Right cardiac atrium (tissue), 5 donors: ENCODE measurements at regions not wholly inside any gene's neighbourhood (a gene's known extent, or its start where the extent isn't known, plus 50 kb on each side); places are given as distances from the start of the nearest gene placed in this dataset.
"Not testable (repeated sequence)": the region's sequence is repeated elsewhere in the genome, so short reads cannot be mapped to it uniquely, and the experiment has no call there.

Experiments used
- ATAC-seq, 2 donors: fragments of 200-7000 bp; cut with Tn5 transposase; one replicate each; pipeline versions ENCODE4 v1.8.0 to v1.9.1; 2020; ENCODE audit warnings: moderate library complexity in 2 of 2, mild to moderate bottlenecking in 1 of 2
- DNase-seq, 3 donors: peaks; one replicate each; pipeline ENCODE4 v3.0.0-alpha.2; 2020
- H3K27ac ChIP-seq: one replicate; pipeline ENCODE4 v1.5.1; 2013; ENCODE audit warnings: mild to moderate bottlenecking, low read length, control low read depth, moderate library complexity
- H3K27me3 ChIP-seq: one replicate; pipeline ENCODE4 v1.6.1; 2013; ENCODE audit not compliant: control insufficient read depth, insufficient read depth
- H3K4me1 ChIP-seq: one replicate; pipeline ENCODE4 v1.6.1; 2013; ENCODE audit warnings: low read length; ENCODE audit not compliant: control insufficient read depth, insufficient read depth
- H3K4me3 ChIP-seq: one replicate; pipeline ENCODE4 v1.5.1; 2013; ENCODE audit warnings: low read length, control low read depth
- H3K9me3 ChIP-seq: one replicate; pipeline ENCODE4 v1.6.1; 2013; ENCODE audit warnings: low read length; ENCODE audit not compliant: control insufficient read depth
- WGBS: extraction: QIAGEN DNeasy Blood & Tissue Kit; methylation state at CpG from one replicate; pipeline ENCODE4 v1.1.7; 2013; 5-methylcytosine and 5-hydroxymethylcytosine counted together
- intact Hi-C, 4 donors: fragments of 100-400 bp; cut with DNase I; formaldehyde crosslinking; loops; one replicate each; pipeline versions ENCODE4 v1.11.0 to v1.14.0; 2022 to 2023
- donor health status: healthy with polysubstance abuse.
- donor health status: DM: no; HTN: yes; CAD: no.
- donor health status: DM: no; HTN: no; CAD: no.
- donor health status: DM: no; HTN: yes; CAD: no; lungs with severe emphysema.
- donor health status: DM: yes; HTN: yes; CAD: no.

- H3K27ac ChIP-seq: no peak overlapping the region
- H3K4me3 ChIP-seq: no peak overlapping the region
- intact Hi-C loops: no loop called here
- ATAC-seq: no peak
- no peaks in the 10 kb centered on the region for H3K27me3 ChIP-seq
- H3K9me3 ChIP-seq: no peaks in the 10 kb centered on the region
- DNase-seq: no peak
- WGBS: 76% methylated on average over 3 of the region's 3 CpGs
- H3K4me1 ChIP-seq: no peaks in the 10 kb centered on the region
Measured at GRCh38 chr7:113504691-113505090, 386.3 kb upstream of the SMIM30 start.

- no peaks in the 10 kb centered on the region for H3K27me3 ChIP-seq
- H3K9me3 ChIP-seq: no peaks in the 10 kb centered on the region
- H3K4me1 ChIP-seq: no peaks in the 10 kb centered on the region
- no peak for DNase-seq
- no peak overlapping the region for H3K4me3 ChIP-seq
- intact Hi-C loops: no loop called here
- no peak overlapping the region for H3K27ac ChIP-seq
- no peak for ATAC-seq
Measured at GRCh38 chr7:113504142-113504541, 385.8 kb upstream of the SMIM30 start.

DNA sequence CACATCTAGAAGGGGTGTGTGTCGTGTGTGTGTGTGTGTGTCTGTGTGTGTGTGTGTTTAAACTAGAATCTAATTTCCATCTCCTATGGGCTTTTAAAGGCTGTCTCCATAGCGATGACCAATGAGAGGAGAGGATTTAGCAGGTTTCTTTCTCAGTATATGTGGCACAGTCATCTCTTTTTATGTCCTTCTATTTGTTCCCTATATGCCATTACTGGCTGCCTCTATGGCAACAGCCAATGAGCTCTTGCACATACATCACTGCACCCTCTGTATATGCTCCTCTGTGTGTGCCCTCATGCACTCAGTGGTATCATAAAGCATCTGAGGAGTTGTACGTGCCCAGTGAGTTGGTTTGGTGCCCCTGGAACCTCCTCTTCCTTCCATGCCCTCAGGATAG lies 378.2 kb upstream of the SMIM30 start:
- DNase-seq, ATAC-seq, H3K4me3 ChIP-seq, H3K27ac ChIP-seq, H3K27me3 ChIP-seq, H3K9me3 ChIP-seq, H3K4me1 ChIP-seq, intact Hi-C loops: not testable (repeated sequence)
- WGBS: 80% methylated on average over 2 of the region's 3 CpGs

DNA sequence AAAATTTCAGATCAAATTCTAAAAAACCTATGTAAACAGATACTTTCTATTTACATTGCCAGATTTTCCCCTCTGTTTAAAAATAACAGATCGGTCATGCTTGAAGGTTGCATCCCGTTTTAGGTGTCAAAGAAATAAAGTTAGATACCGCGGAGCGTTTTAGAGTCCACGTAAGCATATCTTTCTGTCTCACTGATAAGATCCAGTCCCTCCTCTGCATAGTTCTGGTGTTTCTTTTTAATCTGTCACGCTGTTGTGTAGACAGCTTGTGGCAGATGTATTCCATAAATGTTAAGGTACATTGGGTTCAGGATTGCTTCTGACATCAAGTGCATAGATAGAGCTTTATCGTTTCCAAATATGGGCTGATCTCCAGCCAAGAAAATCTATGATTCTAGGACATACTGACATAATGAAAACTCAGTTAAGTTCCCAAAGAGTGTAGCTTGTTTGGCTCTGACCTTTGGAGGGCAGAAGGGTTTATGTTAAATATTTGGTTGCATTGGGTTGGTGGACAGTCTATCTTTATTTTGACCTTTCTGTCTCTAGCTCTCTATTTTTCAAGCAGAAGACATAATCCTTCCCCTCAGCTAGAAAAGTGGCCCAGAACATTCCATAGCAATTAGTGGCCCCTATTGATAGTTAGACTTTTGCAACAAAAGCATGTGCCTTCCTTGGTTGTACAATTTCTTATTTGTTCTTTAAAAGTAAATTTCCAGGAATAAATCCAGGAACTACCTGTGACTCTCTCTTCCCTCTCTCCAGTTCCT lies 376.6 kb upstream of the SMIM30 start:
- intact Hi-C loops, DNase-seq, H3K27ac ChIP-seq, H3K4me3 ChIP-seq, H3K9me3 ChIP-seq, H3K27me3 ChIP-seq, H3K4me1 ChIP-seq: not testable (repeated sequence)
- WGBS: 25% methylated on average over 3 of the region's 8 CpGs
- peak; percentile 94 to 95 for ATAC-seq

DNA sequence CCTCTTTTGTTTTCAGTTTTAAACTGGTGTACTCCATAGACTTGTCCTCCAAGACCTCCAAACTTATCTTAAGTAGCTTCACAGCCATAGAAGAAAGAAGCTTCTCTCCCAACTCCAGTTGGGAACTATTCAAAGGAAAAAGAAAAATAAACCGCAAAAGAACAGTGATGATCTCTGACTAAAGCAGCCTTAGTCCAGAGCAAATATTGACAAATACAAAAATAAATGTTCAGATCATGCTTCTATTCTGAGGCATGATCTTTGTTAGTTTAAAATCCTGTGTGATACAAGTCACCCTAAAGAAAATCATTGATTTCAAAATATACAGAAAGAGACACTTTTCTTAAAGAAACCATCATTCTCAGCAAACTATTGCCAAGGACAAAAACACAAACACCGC lies 373.0 kb upstream of the SMIM30 start:
- intact Hi-C loops: no loop called here
- 90% methylated on average over 2 of the region's 2 CpGs for WGBS
- H3K4me3 ChIP-seq: no peak overlapping the region

GRCh38 chr7:113487925-113488731 lies 369.8 kb upstream of the SMIM30 start:
- ATAC-seq: peak in 1 of 2 donors; percentile 16
- intact Hi-C loops: no loop called here

More for the DNA sequence above, 373.0 kb upstream of the SMIM30 start:
- no peaks in the 10 kb centered on the region for H3K4me1 ChIP-seq
- H3K27me3 ChIP-seq: no peaks in the 10 kb centered on the region
- H3K27ac ChIP-seq: no peak overlapping the region
- DNase-seq: no peak
- no peaks in the 10 kb centered on the region for H3K9me3 ChIP-seq
- ATAC-seq: no peak

DNA sequence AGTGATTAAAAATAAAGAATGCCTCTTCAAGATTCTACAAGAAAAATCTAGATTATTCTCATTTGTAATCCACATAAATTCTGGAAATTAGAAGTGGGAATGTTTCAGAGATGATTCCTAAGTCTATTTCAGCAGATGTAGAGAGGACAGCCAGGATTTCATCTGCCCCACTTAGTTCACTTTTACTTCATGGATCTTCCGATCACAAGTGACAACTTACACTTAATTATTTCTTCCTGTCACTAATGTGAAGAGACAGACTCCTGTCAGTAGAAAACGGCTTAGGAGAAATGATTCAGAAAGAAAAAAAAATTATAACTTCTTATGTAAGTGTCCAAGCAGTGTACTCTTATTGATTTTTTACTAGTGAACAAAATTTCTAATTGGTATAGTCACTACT lies 368.2 kb upstream of the SMIM30 start:
- Histone ChIP-seq H3K9me3 (no peaks in the 10 kb centered on the region), H3K4me1 (no peaks in the 10 kb centered on the region), H3K27ac (no peak overlapping the region), H3K27me3 (no peaks in the 10 kb centered on the region), H3K4me3 (no peak overlapping the region)
- intact Hi-C loops: no loop called here
- 83% methylated on average over 2 of the region's 2 CpGs for WGBS
- no peak for ATAC-seq
- DNase-seq: no peak

More at GRCh38 chr7:113487925-113488731, 369.8 kb upstream of the SMIM30 start:
- no peak overlapping the region for H3K4me3 ChIP-seq
- no peak overlapping the region for H3K27ac ChIP-seq
- H3K4me1 ChIP-seq: no peaks in the 10 kb centered on the region
- DNase-seq: no peak
- H3K27me3 ChIP-seq: no peaks in the 10 kb centered on the region
- WGBS: 86% methylated on average over 16 of the region's 16 CpGs
- no peaks in the 10 kb centered on the region for H3K9me3 ChIP-seq

DNA sequence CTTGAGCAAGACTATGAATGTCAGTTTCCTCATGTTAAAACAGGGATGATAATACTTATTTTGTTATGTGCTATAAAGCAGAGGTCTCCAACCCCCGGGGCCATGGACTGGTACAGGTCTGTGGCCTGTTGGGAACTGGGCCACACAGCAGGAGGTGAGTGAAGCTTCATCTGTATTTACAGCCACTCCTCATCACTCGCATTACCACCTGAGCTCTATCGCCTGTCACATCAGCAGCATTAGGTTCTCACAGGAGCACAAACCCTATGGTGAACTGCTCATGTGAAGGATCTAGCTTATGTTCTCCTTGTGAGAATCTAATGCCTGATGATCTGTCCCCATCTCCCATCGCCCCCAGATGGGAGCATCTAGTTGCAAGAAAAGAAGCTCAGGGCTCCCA lies 365.3 kb upstream of the SMIM30 start:
- intact Hi-C loops: no loop called here
- Histone ChIP-seq H3K9me3 (no peaks in the 10 kb centered on the region), H3K4me1 (no peaks in the 10 kb centered on the region), H3K27ac (no peak overlapping the region), H3K27me3 (no peaks in the 10 kb centered on the region), H3K4me3 (no peak overlapping the region)
- no peak for ATAC-seq
- no peak for DNase-seq
- 89% methylated on average over 4 of the region's 4 CpGs for WGBS

DNA sequence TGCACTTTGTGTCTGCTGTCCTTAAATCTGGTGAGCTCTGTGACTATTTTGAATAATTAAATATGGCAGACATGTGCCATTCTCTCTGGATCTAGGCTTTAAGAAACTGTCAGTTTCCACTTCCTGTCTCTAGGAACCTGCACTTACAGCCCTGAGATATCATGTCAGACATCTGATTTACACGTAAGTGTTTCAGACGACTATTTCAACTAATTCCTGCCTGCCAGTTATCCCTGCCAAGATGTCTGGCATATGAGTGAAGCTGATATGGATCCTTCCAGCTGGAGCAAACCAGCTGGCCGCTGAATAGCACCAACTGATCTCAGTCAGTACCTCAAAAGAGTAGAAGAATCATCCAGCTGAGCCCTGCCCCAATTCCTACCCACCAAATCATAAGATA lies 362.2 kb upstream of the SMIM30 start:
- H3K27ac ChIP-seq: no peak overlapping the region
- no peak for ATAC-seq
- DNase-seq: no peak
- no peaks in the 10 kb centered on the region for H3K4me1 ChIP-seq
- 57% methylated on average over 3 of the region's 3 CpGs for WGBS
- intact Hi-C loops: no loop called here
- no peaks in the 10 kb centered on the region for H3K9me3 ChIP-seq
- no peak overlapping the region for H3K4me3 ChIP-seq
- H3K27me3 ChIP-seq: no peaks in the 10 kb centered on the region

DNA sequence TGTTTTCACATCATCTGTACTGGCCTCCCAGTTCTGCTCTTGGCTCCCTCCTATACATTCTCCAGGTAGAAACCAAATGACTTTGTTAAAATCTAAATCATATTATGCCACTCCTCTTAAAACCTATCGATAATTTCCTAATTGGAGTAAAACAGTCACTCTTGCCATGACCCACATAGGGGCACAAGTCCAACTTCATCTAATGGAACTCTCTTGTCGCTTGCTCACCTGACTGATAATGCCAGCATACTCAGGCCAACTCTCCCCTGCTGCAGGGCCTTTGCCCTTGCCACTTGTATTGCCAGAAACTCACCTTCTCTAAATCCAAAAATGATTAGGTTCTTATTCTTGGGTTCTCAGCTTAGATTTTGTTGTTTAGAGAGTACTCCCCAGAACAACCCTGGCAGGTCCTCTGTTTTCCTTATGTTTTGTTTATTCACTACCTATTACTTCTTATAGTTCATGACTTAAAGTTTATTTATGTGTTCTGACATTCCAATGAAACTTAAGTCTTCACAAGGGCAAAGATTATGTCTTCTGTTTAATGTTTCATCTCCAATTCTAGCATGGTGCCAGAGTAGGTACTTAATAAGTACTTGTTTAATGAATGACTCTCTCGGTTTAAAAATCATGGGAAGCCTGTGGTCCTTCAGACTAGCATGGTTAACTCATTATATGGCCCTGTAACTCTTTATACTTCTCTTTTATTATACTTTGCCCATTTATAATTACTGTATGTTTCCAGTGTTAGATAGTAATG lies 345.9 kb upstream of the SMIM30 start:
- ATAC-seq: no peak

GRCh38 chr7:113460067-113460466 lies 341.7 kb upstream of the SMIM30 start:
- intact Hi-C loops: no loop called here
- no peaks in the 10 kb centered on the region for H3K27me3 ChIP-seq
- 78% methylated on average over 5 of the region's 5 CpGs for WGBS
- no peaks in the 10 kb centered on the region for H3K4me1 ChIP-seq
- no peak for ATAC-seq
- no peak overlapping the region for H3K4me3 ChIP-seq
- no peaks in the 10 kb centered on the region for H3K9me3 ChIP-seq
- H3K27ac ChIP-seq: no peak overlapping the region
- DNase-seq: no peak

More for the DNA sequence above, 345.9 kb upstream of the SMIM30 start:
- no peaks in the 10 kb centered on the region for H3K4me1 ChIP-seq
- intact Hi-C loops: no loop called here
- no peak overlapping the region for H3K27ac ChIP-seq
- 84% methylated on average over 3 of the region's 3 CpGs for whole genome bisulfite sequencing
- no peaks in the 10 kb centered on the region for H3K9me3 ChIP-seq
- H3K4me3 ChIP-seq: no peak overlapping the region
- no peak for DNase-seq
- H3K27me3 ChIP-seq: no peaks in the 10 kb centered on the region
